ENCODE measurements at regions not wholly inside any gene's neighbourhood (a gene's known extent, or its start where the extent isn't known, plus 50 kb on each side); places are given as distances from the start of the nearest gene placed in this dataset.

DNA sequence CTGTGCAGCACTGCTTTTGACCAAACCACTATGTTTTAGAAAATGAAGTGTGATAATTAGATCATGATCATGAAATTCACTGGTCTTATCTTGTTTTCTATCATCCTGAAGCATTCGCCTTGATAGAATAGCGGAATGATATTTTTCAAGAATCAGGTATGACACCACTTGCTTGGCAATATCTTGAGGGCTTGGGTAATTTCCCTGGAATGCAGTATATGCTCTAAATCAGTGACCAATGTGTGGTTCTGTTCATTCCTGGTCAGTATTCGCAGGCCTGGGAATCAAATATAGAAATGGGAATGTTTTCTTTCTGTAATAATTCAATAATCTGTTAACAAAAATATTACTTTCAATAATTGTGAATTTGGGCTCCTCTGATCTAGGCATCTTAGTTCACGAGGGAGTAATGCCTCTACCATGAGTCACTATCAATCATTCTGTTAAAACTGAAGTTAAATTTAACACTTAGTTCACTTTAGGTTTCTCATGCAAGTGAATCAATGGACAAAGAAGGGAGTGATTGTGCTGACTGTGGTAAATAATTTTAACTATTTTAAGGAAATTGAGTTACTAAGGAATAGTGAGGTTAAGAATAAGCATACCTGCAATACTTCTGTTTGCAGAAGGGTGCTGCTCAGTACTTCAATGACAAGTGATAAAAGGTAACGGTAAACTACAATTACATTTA is 137.9 kb downstream of the PCDH20 start:
- TF ChIP-seq, protein P1, sequence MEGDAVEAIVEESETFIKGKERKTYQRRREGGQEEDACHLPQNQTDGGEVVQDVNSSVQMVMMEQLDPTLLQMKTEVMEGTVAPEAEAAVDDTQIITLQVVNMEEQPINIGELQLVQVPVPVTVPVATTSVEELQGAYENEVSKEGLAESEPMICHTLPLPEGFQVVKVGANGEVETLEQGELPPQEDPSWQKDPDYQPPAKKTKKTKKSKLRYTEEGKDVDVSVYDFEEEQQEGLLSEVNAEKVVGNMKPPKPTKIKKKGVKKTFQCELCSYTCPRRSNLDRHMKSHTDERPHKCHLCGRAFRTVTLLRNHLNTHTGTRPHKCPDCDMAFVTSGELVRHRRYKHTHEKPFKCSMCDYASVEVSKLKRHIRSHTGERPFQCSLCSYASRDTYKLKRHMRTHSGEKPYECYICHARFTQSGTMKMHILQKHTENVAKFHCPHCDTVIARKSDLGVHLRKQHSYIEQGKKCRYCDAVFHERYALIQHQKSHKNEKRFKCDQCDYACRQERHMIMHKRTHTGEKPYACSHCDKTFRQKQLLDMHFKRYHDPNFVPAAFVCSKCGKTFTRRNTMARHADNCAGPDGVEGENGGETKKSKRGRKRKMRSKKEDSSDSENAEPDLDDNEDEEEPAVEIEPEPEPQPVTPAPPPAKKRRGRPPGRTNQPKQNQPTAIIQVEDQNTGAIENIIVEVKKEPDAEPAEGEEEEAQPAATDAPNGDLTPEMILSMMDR (IDR thresholded peaks at IDR 0.05): no peak
- no peak for TF ChIP-seq POLR2A (IDR thresholded peaks at IDR 0.05)

Data from Peyer's patch (tissue), 4 donors.